ENCODE measurements at regions not wholly inside any gene's neighbourhood (a gene's known extent, or its start where the extent isn't known, plus 50 kb on each side); places are given as distances from the start of the nearest gene placed in this dataset.

DNA sequence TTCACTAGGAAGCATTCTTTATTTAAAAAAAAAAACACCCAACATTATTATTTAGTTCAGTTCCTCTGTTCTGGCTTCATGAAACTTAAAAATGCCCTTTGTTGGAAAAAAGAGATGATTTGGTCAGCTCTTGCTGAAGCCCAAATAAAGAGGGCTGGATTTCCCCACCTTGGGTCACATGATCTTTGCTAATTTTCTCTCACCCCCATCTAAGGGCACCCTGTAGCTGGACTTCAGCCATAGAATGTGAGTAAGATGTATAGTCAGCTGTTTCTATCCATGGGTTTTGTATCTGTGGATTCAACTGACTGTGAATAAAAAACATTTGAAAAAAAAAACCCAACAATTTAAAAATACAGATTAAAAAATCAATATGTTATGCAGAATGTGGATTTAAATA is 213.9 kb upstream of the SULF2 start:
- no peak for TF ChIP-seq CTCF (IDR thresholded peaks at IDR 0.05)
- no peak for TF ChIP-seq POLR2A (IDR thresholded peaks at IDR 0.05)
